HUES6 (cell line): ENCODE measurements at regions not wholly inside any gene's neighbourhood (a gene's known extent, or its start where the extent isn't known, plus 50 kb on each side); places are given as distances from the start of the nearest gene placed in this dataset.

Experiments
- H3K27ac ChIP-seq: 2 replicates; pipeline ENCODE4 v1.7.0; 2013; ENCODE audit warnings: low read depth, mild to moderate bottlenecking, low read length, inconsistent platforms
- H3K27me3 ChIP-seq: 2 replicates; pipeline ENCODE4 v1.6.1; 2013; ENCODE audit warnings: low read length; ENCODE audit not compliant: control insufficient read depth, insufficient read depth
- H3K36me3 ChIP-seq: 2 replicates; pipeline ENCODE4 v1.6.1; 2013; ENCODE audit warnings: low read length; ENCODE audit not compliant: control insufficient read depth, insufficient read depth
- H3K4me1 ChIP-seq: 2 replicates; pipeline ENCODE4 v1.6.1; 2013; ENCODE audit warnings: low read length; ENCODE audit not compliant: control insufficient read depth, insufficient read depth
- H3K4me3 ChIP-seq: 2 replicates; pipeline ENCODE4 v1.5.1; 2013; ENCODE audit warnings: low read depth, low read length
- H3K9ac ChIP-seq: one replicate; pipeline ENCODE4 v1.6.1; 2013; ENCODE audit warnings: mild to moderate bottlenecking, low read length
- H3K9me3 ChIP-seq: 2 replicates; pipeline ENCODE4 v1.6.1; 2013; ENCODE audit warnings: low read depth, low read length; ENCODE audit not compliant: control insufficient read depth, insufficient read depth

- H3K4me1 ChIP-seq, result no peaks in the 10 kb centered on the region
- H3K9ac ChIP-seq, result no peak overlapping the region
- no peaks in the 10 kb centered on the region for H3K9me3 ChIP-seq
- no peak overlapping the region for H3K27ac ChIP-seq
- H3K27me3 ChIP-seq, result no peaks in the 10 kb centered on the region
- H3K4me3 ChIP-seq, result no peak overlapping the region
- no peaks in the 10 kb centered on the region for H3K36me3 ChIP-seq
These were observed 624.5 kb downstream of the TOX3 start for GRCh38 chr16:51922476-51922875.

- H3K27me3 ChIP-seq, result no peaks in the 10 kb centered on the region
- no peak overlapping the region for H3K9ac ChIP-seq
- no peaks in the 10 kb centered on the region for H3K36me3 ChIP-seq
These were observed 627.2 kb downstream of the TOX3 start for GRCh38 chr16:51919736-51920135.

DNA sequence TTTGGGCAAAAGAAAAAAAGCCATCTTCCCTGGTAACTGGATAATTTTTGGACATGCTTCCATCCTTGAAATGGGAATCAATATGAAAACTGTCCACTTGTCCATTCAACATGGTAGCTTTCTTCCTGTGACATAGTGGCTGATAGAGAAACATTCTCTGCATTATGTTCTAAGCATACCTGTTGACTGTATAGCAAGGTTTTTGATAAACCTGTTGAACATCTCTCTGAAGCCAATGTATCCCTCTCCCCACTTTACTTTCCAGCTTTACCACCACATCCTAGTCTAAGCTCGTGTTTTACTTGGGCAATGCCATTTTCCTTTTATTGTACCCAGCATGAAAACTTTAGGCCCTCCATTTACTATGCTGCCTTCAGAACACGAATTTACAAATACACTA, 630.1 kb downstream of the TOX3 start:
- Histone ChIP-seq H3K36me3 (no peaks in the 10 kb centered on the region), H3K4me3 (no peak overlapping the region), H3K9ac (no peak overlapping the region), H3K27ac (no peak overlapping the region), H3K9me3 (no peaks in the 10 kb centered on the region), H3K27me3 (no peaks in the 10 kb centered on the region), H3K4me1 (no peaks in the 10 kb centered on the region)

More at GRCh38 chr16:51919736-51920135, 627.2 kb downstream of the TOX3 start:
- Histone ChIP-seq H3K4me3 (no peak overlapping the region), H3K4me1 (no peaks in the 10 kb centered on the region), H3K27ac (no peak overlapping the region), H3K9me3 (no peaks in the 10 kb centered on the region)

GRCh38 chr16:51916231-51916630, 630.7 kb downstream of the TOX3 start:
- Histone ChIP-seq H3K27ac (no peak overlapping the region), H3K9ac (no peak overlapping the region), H3K4me1 (no peaks in the 10 kb centered on the region), H3K9me3 (no peaks in the 10 kb centered on the region), H3K4me3 (no peak overlapping the region), H3K36me3 (no peaks in the 10 kb centered on the region), H3K27me3 (no peaks in the 10 kb centered on the region)

GRCh38 chr16:51907680-51908079, 639.3 kb downstream of the TOX3 start:
- Histone ChIP-seq H3K9me3 (no peaks in the 10 kb centered on the region), H3K4me3 (no peak overlapping the region), H3K9ac (no peak overlapping the region), H3K36me3 (no peaks in the 10 kb centered on the region), H3K4me1 (no peaks in the 10 kb centered on the region), H3K27ac (no peak overlapping the region), H3K27me3 (no peaks in the 10 kb centered on the region)

- H3K4me3 ChIP-seq, result no peak overlapping the region
- no peaks in the 10 kb centered on the region for H3K27me3 ChIP-seq
- no peak overlapping the region for H3K9ac ChIP-seq
- peaks cover 11% of the 10 kb centered on the region for H3K4me1 ChIP-seq
- no peaks in the 10 kb centered on the region for H3K9me3 ChIP-seq
- no peak overlapping the region for H3K27ac ChIP-seq
- H3K36me3 ChIP-seq, result no peaks in the 10 kb centered on the region
These were observed 646.6 kb downstream of the TOX3 start for GRCh38 chr16:51900221-51900780.

GRCh38 chr16:51898872-51899271, 648.1 kb downstream of the TOX3 start:
- Histone ChIP-seq H3K9ac (no peak overlapping the region), H3K27ac (no peak overlapping the region), H3K27me3 (no peaks in the 10 kb centered on the region), H3K4me3 (no peak overlapping the region), H3K36me3 (no peaks in the 10 kb centered on the region), H3K4me1 (peaks cover 13% of the 10 kb centered on the region), H3K9me3 (no peaks in the 10 kb centered on the region)

- peaks cover 15% of the 10 kb centered on the region for H3K4me1 ChIP-seq
- no peak overlapping the region for H3K4me3 ChIP-seq
- H3K9me3 ChIP-seq, result no peaks in the 10 kb centered on the region
- H3K9ac ChIP-seq, result no peak overlapping the region
- H3K36me3 ChIP-seq, result no peaks in the 10 kb centered on the region
- H3K27me3 ChIP-seq, result no peaks in the 10 kb centered on the region
- 0 out of 2 replicates have a peak overlapping the region, but pooled peaks have one; percentile 42 for H3K27ac ChIP-seq
These were observed 650.9 kb downstream of the TOX3 start for GRCh38 chr16:51896013-51896412.

- peaks cover 15% of the 10 kb centered on the region for H3K4me1 ChIP-seq
- no peak overlapping the region for H3K4me3 ChIP-seq
- no peaks in the 10 kb centered on the region for H3K9me3 ChIP-seq
- H3K27ac ChIP-seq, result no peak overlapping the region
- H3K27me3 ChIP-seq, result no peaks in the 10 kb centered on the region
- H3K9ac ChIP-seq, result no peak overlapping the region
- H3K36me3 ChIP-seq, result no peaks in the 10 kb centered on the region
These were observed 654.5 kb downstream of the TOX3 start for GRCh38 chr16:51892293-51893007.

- H3K9me3 ChIP-seq, result no peaks in the 10 kb centered on the region
- no peak overlapping the region for H3K27ac ChIP-seq
- no peaks in the 10 kb centered on the region for H3K27me3 ChIP-seq
- no peak overlapping the region for H3K4me3 ChIP-seq
- peaks cover 2% of the 10 kb centered on the region; the same call in 1 of the 2 replicates for H3K4me1 ChIP-seq
- H3K9ac ChIP-seq, result no peak overlapping the region
- no peaks in the 10 kb centered on the region for H3K36me3 ChIP-seq
These were observed 658.4 kb downstream of the TOX3 start for GRCh38 chr16:51888534-51888933.

DNA sequence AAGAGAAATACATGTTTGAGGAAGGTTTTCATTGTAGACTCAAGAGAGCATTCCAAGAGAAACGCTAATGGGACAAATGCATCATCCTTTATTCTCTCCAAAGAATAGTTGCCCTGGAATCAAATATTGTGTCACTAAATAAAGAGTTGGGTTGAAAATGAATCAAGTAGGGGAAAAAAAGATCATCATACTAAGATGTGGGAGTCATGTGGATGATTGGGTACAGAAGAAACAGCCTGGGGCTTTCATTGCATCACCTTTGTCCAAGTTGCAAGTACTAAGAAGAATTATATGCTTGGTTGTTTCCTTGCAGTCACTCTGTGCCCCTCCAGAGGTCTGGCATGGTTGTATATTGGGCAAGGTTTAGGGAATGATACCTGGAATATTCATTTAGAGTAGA, 658.9 kb downstream of the TOX3 start:
- Histone ChIP-seq H3K4me3 (no peak overlapping the region), H3K27ac (no peak overlapping the region), H3K36me3 (no peaks in the 10 kb centered on the region), H3K27me3 (no peaks in the 10 kb centered on the region), H3K9me3 (no peaks in the 10 kb centered on the region), H3K9ac (no peak overlapping the region), H3K4me1 (peaks cover 2% of the 10 kb centered on the region; the same call in 1 of the 2 replicates)
